HG03354 (cell line): ENCODE measurements at regions not wholly inside any gene's neighbourhood (a gene's known extent, or its start where the extent isn't known, plus 50 kb on each side); places are given as distances from the start of the nearest gene placed in this dataset.
"Not testable (repeated sequence)": the region's sequence is repeated elsewhere in the genome, so short reads cannot be mapped to it uniquely, and the experiment has no call there.

Source experiments
- ATAC-seq: cut with Tn5 transposase; IDR thresholded peaks from one replicate; pipeline ENCODE4 v1.9.1; 2021; ENCODE audit warnings: mild to moderate bottlenecking; ENCODE audit not compliant: unreplicated experiment, poor library complexity, severe bottlenecking

DNA sequence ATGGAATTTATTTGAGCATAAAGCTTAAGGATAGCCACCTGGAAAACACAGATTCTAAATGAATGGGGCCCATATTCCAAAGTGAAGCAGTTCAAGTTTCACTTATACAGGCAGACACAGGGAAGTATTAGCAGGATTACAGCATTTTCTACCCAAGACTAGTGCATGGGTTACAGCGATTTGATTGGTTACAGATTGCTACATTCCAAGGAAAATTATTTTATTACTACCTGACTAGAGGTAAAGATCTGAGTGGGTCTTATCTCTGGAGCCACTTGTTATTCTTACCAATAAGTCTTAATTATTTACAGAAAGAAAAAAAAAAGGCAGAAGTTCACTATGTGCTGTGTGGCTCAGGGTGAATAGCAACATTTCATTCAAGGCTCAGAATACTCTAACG lies 87.4 kb upstream of the ITGB1 start:
- no peak for ATAC-seq

DNA sequence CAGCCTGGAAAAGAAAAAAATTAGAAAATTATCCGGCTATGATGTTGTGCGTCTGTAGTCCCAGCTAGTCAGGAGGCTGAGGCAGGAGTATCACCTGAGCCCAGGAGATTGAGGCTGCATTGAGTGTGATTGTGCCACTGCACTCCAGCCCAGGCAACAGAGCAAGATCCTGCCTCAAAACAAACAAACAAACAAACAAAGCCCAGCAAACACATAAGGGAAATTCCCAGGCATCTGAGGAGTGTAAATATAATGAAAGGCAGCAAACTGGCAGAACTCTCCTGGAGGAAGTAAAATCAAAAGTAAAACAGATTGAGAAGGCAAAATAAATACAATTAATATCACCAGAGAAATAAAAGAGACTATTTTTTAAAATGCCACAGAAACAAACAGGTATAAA lies 84.5 kb upstream of the ITGB1 start:
- ATAC-seq = no peak

- ATAC-seq = no peak
Measured at GRCh38 chr10:33041783-33042437, 83.9 kb upstream of the ITGB1 start.

DNA sequence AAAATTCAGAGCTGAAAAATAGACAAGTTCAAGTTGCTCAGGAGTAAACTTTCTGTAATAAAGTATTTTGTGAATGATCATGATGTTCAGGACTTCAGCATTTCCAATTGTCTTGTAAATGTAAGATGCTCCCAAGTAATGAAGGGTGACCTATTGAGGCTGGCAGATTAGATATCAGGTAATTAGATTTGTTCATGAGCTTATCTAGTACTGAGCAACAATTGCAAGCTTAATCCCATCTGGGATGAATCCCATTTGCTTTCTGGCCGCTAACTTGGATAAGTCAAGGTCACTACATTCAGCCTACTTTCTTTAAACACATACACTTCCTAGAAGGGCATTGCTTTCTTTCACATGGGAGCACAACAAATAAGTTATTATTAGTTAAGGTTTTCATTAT lies 82.4 kb upstream of the ITGB1 start:
- ATAC-seq = no peak

- ATAC-seq = no peak
Measured at GRCh38 chr10:33039181-33039580, 81.2 kb upstream of the ITGB1 start.

DNA sequence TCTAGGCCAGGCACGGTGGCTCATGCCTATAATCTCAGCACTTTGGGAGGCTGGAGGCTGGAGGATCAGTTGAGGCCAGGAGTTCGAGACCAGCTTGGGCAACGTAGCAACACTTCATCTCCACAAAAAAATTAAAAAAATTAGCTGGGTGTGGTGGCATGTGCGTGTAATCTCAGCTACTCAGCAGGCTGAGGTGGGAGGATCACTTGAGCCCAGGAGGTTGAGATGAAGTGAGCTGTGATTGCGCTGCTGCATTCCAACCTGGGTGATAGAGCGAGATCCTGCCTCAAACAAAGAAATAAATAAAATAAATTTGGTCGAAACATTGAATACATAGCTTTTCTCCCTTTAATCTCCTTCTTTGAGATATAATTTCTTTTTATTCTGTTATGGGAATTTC lies 80.6 kb upstream of the ITGB1 start:
- ATAC-seq = no peak

DNA sequence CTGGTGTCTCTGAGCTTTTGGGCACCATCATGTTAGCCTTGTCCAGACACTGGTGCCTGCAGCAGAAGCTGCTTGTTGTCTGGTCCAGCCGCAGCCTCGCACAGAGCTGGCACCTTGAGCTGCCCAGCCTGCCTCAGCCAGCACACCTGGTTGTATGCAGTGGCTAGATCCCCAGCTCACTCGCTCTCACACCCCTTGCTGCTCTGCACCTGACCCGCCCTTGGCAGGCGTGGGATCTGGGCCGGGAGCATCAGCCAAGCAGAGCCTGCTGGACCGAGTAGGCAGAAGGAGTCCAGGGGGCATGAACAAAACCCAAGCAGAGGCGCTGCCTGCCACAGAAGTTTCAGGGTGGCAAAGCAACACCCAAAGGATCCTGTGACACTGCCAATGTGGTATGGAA lies 79.7 kb upstream of the ITGB1 start:
- no peak for ATAC-seq

GRCh38 chr10:33036670-33037069 lies 78.6 kb upstream of the ITGB1 start:
- ATAC-seq = no peak

- ATAC-seq = no peak
Measured at GRCh38 chr10:33035411-33035810, 77.4 kb upstream of the ITGB1 start.

- ATAC-seq = no peak
Measured at GRCh38 chr10:33034931-33035330, 76.9 kb upstream of the ITGB1 start.

DNA sequence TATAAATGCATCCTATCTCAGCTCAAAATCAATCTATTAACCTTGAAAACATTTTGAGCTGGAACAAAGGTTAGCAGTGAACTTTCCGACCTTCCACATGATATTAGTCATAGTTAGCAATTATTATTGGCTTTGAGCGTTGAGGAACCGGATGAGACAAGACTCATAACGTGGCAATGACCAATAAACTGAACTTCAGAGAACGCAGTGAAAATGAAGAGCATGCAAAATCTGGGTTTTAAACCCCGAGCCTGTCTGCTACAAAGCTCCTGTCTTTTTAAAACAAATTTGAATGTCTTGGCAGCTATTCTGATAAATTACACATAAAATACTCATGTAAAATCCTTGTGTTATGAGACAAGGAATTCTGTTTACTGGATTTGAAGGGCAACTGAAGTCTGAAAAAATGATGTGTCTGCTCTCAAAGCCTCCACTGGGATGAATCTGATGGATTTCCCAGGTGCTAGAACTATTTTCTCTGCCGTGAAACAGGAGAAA lies 74.7 kb upstream of the ITGB1 start:
- no peak for ATAC-seq

DNA sequence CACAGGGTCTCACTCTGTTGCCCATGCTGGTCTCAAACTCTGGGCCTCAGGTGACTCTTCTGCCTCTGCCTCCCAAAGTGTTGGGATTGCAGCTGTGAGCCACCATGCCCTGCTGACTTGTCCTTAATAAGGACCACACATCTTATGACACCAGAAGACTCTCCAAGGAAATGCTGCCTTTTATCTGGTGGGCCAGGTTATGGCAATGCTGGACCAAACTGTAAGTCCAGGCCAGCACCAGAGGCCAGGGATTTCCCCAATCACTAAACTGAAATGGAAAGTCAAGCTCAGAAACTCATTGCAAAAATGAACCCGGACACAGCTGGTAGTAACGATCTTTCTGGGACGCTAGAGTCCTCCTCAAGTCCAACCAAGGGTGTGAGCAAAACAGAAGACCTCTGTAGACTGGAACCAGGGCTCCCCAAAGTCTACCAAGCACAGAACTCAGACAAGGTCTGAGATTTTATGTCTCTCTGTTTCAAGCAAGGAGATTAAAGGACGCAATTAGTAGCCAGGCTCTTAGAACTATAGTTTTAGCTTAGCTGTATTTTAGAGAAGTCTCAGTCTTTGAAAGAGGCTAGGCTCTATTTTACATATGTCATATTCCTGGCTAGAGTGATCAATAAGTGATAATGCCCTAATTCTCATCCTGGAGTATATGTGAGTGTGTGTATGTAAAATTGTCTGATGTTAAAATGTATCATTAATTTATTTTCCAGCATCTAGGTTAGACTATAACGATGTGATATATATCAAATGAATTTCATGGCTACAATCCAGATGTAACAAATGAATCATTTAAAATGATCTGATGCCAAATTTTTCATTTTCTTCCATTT lies 74.0 kb upstream of the ITGB1 start:
- ATAC-seq = no peak

GRCh38 chr10:33031171-33031570 lies 73.1 kb upstream of the ITGB1 start:
- ATAC-seq = no peak

- ATAC-seq = not testable (repeated sequence)
Measured at GRCh38 chr10:33028515-33028914, 70.5 kb upstream of the ITGB1 start.

DNA sequence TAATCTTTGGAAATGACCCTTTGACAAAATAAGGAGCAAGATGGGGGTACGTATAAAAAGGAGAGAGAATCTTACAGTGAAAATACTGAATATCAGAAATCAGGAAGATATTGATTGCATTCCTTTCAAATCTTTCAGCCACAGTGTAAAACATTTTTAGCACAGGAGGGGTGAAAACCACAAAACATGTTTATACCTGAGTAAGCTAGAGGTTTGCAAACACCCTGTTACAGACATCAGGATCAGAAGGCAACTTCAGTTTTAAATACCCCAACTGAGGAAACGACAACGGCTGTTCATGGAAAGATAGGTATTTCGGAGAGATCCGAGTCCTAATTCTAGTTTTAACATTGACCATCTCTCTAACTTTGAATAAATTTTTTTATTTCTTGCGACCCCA lies 69.1 kb upstream of the ITGB1 start:
- no peak for ATAC-seq

DNA sequence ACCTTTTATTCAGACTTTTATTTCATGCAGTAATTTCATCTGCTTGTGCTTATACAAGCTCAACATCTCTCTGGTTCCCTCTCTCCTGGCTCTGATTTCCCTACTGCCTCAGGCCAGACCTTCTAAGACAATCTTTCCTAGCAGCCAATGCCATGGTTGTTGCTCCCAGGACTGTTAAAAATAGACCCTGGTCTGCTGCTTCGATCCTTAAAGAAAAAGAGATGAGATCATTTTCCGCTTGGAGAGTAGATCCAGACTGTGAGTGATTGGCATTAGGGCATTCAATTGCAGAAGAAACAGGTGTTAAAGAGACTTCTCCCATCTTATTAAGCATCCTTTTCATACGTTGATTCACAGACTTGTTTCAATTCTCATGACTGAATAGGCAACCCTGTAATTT lies 68.4 kb upstream of the ITGB1 start:
- ATAC-seq = no peak

DNA sequence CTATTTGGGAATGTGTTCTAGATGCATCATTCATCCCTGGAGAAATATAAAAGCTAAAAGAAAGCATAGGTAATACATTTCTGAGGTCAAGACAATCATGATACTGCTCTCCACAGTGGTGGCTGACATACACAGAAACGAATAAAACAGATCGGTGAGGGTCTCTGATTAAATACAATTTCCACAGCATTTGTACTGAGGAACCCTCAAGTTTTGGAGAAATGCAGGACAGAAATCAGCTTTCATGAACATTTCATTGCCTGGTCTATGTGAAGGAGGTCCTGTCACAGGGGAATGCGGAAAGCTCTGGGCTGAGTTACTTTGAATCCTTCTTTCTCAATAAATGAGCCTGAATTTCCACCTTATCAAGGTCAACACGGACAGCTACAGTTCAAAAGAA lies 67.9 kb upstream of the ITGB1 start:
- ATAC-seq = no peak

DNA sequence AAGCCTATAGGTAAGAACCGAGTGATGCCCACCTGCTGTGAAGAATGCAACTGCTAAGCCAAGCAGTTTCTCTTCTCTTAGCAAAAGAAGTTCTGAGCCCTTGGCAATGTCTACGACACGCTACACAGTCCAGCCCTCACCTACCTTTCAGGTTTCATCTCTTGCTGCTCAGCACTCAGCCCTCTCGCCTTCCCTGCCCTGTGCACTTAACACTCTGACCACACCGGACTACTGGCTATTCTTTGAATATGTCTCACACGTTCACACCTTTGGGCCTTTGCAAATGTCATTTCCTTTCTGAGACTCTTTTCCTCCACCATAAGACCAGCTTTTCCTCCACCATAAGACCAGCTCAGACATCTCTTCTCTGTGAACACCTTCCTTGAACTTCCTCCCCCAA lies 67.0 kb upstream of the ITGB1 start:
- no peak for ATAC-seq

DNA sequence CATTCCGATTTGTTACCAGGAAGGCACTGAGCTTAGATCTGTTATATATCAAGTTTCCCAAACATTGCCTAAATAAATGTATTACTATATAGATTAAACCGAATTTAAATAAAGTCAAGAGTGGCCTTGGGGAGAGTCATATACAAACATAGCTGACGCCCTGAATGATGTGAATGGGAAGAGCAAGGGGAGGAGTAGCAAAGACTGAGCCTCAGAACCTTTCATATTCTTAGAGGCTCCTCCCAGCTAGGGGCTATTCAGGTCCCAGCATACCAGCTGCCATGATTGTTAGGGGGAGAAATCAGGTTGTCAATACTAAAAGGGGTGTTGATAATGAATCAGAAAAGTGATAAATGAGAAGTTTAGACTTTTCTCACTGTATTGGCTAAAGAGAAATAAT lies 64.7 kb upstream of the ITGB1 start:
- ATAC-seq = no peak

GRCh38 chr10:33022090-33022489 lies 64.1 kb upstream of the ITGB1 start:
- ATAC-seq = no peak

- ATAC-seq = no peak
Measured at GRCh38 chr10:33016988-33017387, 59.0 kb upstream of the ITGB1 start.
